OCI-LY1 (cell line): ENCODE measurements at regions not wholly inside any gene's neighbourhood (a gene's known extent, or its start where the extent isn't known, plus 50 kb on each side); places are given as distances from the start of the nearest gene placed in this dataset.

Source experiments
- H2AFZ ChIP-seq: fragments of 200-600 bp; sonication (generic), shearing (Covaris generic); 2 replicates; pipeline ENCODE4 v1.6.0; 2014; ENCODE audit warnings: antibody characterized with exemption, mild to moderate bottlenecking, low read length
- H3F3A ChIP-seq: fragments of 200-600 bp; sonication (generic), shearing (Covaris generic); 2 replicates; pipeline ENCODE4 v1.6.0; 2014; ENCODE audit warnings: mild to moderate bottlenecking, antibody characterized with exemption, low read length, moderate library complexity; ENCODE audit not compliant: insufficient read depth
- H3K27ac ChIP-seq: fragments of 200-600 bp; sonication (generic); 2 replicates; pipeline ENCODE4 v1.5.1; 2014; ENCODE audit warnings: low read length, mixed run types, mild to moderate bottlenecking, low read depth; ENCODE audit not compliant: poor library complexity, severe bottlenecking
- H3K27me3 ChIP-seq: fragments of 200-600 bp; sonication (generic); 2 replicates; pipeline ENCODE4 v1.6.0; 2014; ENCODE audit warnings: antibody characterized with exemption, mild to moderate bottlenecking, low read length, moderate library complexity; ENCODE audit not compliant: insufficient read depth
- H3K36me3 ChIP-seq: fragments of 200-600 bp; sonication (generic); 2 replicates; pipeline ENCODE4 v1.6.1; 2014; ENCODE audit warnings: mild to moderate bottlenecking, antibody characterized with exemption, low read length, moderate library complexity, mixed read lengths; ENCODE audit not compliant: insufficient read depth
- H3K4me1 ChIP-seq: fragments of 200-600 bp; sonication (generic); 2 replicates; pipeline ENCODE4 v1.5.1; 2014; ENCODE audit warnings: mild to moderate bottlenecking, low read length, moderate library complexity; ENCODE audit not compliant: insufficient read depth, severe bottlenecking
- H3K4me2 ChIP-seq: fragments of 200-600 bp; sonication (generic), shearing (Covaris generic); 2 replicates; pipeline ENCODE4 v1.6.1; 2014; ENCODE audit warnings: low read length
- H3K4me3 ChIP-seq: fragments of 200-600 bp; sonication (generic); 2 replicates; pipeline ENCODE4 v1.5.1; 2014; ENCODE audit warnings: low read length, low read depth, mild to moderate bottlenecking, mixed read lengths; ENCODE audit not compliant: poor library complexity, severe bottlenecking
- H3K79me2 ChIP-seq: fragments of 200-600 bp; shearing (Covaris generic); 2 replicates; pipeline ENCODE4 v1.6.1; 2016; ENCODE audit warnings: mixed run types, low read length, mixed read lengths; ENCODE audit not compliant: insufficient read depth
- H3K9ac ChIP-seq: fragments of 200-600 bp; sonication (generic), shearing (Covaris generic); 2 replicates; pipeline ENCODE4 v1.6.1; 2014; ENCODE audit warnings: mild to moderate bottlenecking, low read length, mixed read lengths
- H3K9me2 ChIP-seq: fragments of 200-600 bp; sonication (generic), shearing (Covaris generic); 2 replicates; pipeline ENCODE4 v1.6.1; 2014; ENCODE audit warnings: low read depth, mild to moderate bottlenecking, low read length, mixed read lengths
- H3K9me3 ChIP-seq: fragments of 200-600 bp; shearing (Covaris generic); 2 replicates; pipeline ENCODE4 v1.6.1; 2014; ENCODE audit warnings: low read length, mixed read lengths
- H4K20me1 ChIP-seq: fragments of 200-600 bp; sonication (generic), shearing (Covaris generic); 2 replicates; pipeline ENCODE4 v1.6.0; 2016; ENCODE audit warnings: mild to moderate bottlenecking, low read length; ENCODE audit not compliant: insufficient read depth
- EZH2 ChIP-seq: fragments of 200-600 bp; sonication (generic), shearing (Covaris generic); IDR thresholded peaks from 2 replicates; pipeline ENCODE4 v1.8.0; 2017; ENCODE audit warnings: borderline replicate concordance, mixed run types, mild to moderate bottlenecking, antibody characterized with exemption, low read length, moderate library complexity, mixed read lengths
- TF ChIP-seq, protein P1 (sequence below): fragments of 200-600 bp; sonication (generic), shearing (Covaris generic); IDR thresholded peaks from 2 replicates; pipeline ENCODE4 v1.5.1; 2017; ENCODE audit warnings: mild to moderate bottlenecking, antibody characterized with exemption, low read length, moderate library complexity, mixed read lengths

DNA sequence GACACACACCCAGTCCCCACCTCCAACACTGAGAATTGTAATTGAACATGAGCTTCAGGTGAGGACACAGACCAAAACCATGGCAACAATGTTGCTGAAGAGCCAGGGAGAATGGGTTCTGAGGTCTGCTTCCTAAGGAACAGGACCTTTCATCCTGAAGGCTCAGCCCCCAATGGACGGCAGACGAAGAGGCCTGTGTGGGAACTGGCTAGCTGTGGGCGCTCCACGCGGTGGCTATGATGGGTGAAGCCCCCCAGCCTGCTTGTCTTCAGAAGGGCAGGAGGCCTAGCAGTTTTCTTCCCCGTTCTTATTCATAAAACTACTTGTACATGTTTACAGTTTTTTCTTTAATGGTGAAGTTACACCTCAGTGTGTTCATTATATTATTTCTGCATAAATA, 136.1 kb upstream of the SPACA7 start:
- H3K4me2 ChIP-seq, result no peak overlapping the region
- H3K27me3 ChIP-seq, result peaks cover 4% of the 10 kb centered on the region; the same call in 1 of the 2 replicates
- H3K4me1 ChIP-seq, result no peaks in the 10 kb centered on the region

GRCh38 chr13:112241288-112241687, 134.9 kb upstream of the SPACA7 start:
- H3K9me3 ChIP-seq, result no peaks in the 10 kb centered on the region
- no peak overlapping the region for H3K4me3 ChIP-seq
- H2AFZ ChIP-seq, result no peak overlapping the region
- no peaks in the 10 kb centered on the region for H3F3A ChIP-seq
- no peaks in the 10 kb centered on the region for H3K36me3 ChIP-seq
- TF ChIP-seq EZH2, result no peak
- TF ChIP-seq, protein P1, sequence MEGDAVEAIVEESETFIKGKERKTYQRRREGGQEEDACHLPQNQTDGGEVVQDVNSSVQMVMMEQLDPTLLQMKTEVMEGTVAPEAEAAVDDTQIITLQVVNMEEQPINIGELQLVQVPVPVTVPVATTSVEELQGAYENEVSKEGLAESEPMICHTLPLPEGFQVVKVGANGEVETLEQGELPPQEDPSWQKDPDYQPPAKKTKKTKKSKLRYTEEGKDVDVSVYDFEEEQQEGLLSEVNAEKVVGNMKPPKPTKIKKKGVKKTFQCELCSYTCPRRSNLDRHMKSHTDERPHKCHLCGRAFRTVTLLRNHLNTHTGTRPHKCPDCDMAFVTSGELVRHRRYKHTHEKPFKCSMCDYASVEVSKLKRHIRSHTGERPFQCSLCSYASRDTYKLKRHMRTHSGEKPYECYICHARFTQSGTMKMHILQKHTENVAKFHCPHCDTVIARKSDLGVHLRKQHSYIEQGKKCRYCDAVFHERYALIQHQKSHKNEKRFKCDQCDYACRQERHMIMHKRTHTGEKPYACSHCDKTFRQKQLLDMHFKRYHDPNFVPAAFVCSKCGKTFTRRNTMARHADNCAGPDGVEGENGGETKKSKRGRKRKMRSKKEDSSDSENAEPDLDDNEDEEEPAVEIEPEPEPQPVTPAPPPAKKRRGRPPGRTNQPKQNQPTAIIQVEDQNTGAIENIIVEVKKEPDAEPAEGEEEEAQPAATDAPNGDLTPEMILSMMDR, result no peak
- H3K27me3 ChIP-seq, result peaks cover under 1% of the 10 kb centered on the region; the same call in 1 of the 2 replicates
- no peaks in the 10 kb centered on the region for H3K79me2 ChIP-seq
- H3K4me2 ChIP-seq, result no peak overlapping the region
- H3K9me2 ChIP-seq, result no peaks in the 10 kb centered on the region
- H3K4me1 ChIP-seq, result no peaks in the 10 kb centered on the region
- no peak overlapping the region for H3K9ac ChIP-seq
- no peaks in the 10 kb centered on the region for H4K20me1 ChIP-seq
- H3K27ac ChIP-seq, result no peak overlapping the region

More for the DNA sequence above, 136.1 kb upstream of the SPACA7 start:
- Histone ChIP-seq H3K9me3 (no peaks in the 10 kb centered on the region), H3K9me2 (no peaks in the 10 kb centered on the region), H3K4me3 (no peak overlapping the region), H3K36me3 (no peaks in the 10 kb centered on the region), H3F3A (no peaks in the 10 kb centered on the region), H3K79me2 (no peaks in the 10 kb centered on the region), H2AFZ (no peak overlapping the region), H3K9ac (no peak overlapping the region), H3K27ac (no peak overlapping the region), H4K20me1 (no peaks in the 10 kb centered on the region)
- no peak for TF ChIP-seq EZH2
- TF ChIP-seq, protein P1, result no peak

GRCh38 chr13:112242777-112243176, 133.4 kb upstream of the SPACA7 start:
- Histone ChIP-seq H3K4me1 (no peaks in the 10 kb centered on the region), H3K4me3 (no peak overlapping the region), H3K9me3 (no peaks in the 10 kb centered on the region), H3K79me2 (no peaks in the 10 kb centered on the region), H3K36me3 (no peaks in the 10 kb centered on the region), H3F3A (no peaks in the 10 kb centered on the region), H4K20me1 (no peaks in the 10 kb centered on the region), H3K9me2 (no peaks in the 10 kb centered on the region), H3K9ac (no peak overlapping the region), H3K27ac (no peak overlapping the region), H3K27me3 (no peaks in the 10 kb centered on the region; the same call in 1 of the 2 replicates), H3K4me2 (no peak overlapping the region), H2AFZ (no peak overlapping the region)
- no peak for TF ChIP-seq EZH2
- TF ChIP-seq, protein P1, result no peak
